ENCODE measurements at regions not wholly inside any gene's neighbourhood (a gene's known extent, or its start where the extent isn't known, plus 50 kb on each side); places are given as distances from the start of the nearest gene placed in this dataset.
"Not testable (repeated sequence)": the region's sequence is repeated elsewhere in the genome, so short reads cannot be mapped to it uniquely, and the experiment has no call there.

DNA sequence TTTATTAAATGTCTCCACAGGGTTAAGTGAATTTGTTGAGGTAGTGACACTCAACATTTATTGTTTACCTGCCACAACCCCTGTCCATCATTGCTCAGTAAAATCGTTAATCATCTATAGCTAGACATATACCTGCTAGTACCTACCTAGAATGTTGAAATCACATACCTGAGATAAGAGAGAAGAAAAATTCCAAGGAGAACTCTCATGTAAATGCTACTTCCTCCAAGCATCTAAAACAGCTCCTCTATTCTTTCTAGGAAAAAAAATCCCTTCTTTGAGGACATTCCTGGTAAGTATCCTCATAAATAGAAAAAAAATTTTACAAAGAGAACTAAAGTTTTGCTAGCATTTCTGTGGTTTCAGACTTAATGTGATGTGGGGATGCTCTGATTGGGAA lies 325.1 kb downstream of the DAD1 start:
- no peaks in the 10 kb centered on the region for H3K27me3 ChIP-seq
- DNase-seq, result no peak
- no peaks in the 10 kb centered on the region for H3K36me3 ChIP-seq
- no peaks in the 10 kb centered on the region for H3K9me3 ChIP-seq
- H3K4me3 ChIP-seq, result no peak overlapping the region

DNA sequence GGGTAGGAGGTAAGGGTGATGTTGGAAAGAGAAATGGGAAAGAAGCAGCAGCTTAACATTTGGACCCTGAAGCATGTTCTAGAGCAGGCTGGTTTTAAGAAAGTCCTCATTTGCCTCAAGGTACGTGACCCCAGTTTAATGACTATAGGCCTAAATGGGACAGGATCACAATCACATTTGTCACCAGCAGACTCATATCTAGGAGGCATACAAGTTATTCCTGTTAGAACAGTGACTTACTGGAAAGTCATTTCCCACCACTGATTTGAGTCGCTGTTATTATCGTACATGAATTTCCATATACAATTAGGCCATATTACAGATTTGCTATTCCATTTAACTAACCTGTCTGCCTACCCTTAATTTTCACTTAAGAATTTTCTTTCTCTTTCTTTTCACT lies 326.1 kb downstream of the DAD1 start:
- Histone ChIP-seq H3K4me3 (no peak overlapping the region), H3K27me3 (no peaks in the 10 kb centered on the region), H3K9me3 (no peaks in the 10 kb centered on the region), H3K36me3 (no peaks in the 10 kb centered on the region)
- DNase-seq, result no peak

DNA sequence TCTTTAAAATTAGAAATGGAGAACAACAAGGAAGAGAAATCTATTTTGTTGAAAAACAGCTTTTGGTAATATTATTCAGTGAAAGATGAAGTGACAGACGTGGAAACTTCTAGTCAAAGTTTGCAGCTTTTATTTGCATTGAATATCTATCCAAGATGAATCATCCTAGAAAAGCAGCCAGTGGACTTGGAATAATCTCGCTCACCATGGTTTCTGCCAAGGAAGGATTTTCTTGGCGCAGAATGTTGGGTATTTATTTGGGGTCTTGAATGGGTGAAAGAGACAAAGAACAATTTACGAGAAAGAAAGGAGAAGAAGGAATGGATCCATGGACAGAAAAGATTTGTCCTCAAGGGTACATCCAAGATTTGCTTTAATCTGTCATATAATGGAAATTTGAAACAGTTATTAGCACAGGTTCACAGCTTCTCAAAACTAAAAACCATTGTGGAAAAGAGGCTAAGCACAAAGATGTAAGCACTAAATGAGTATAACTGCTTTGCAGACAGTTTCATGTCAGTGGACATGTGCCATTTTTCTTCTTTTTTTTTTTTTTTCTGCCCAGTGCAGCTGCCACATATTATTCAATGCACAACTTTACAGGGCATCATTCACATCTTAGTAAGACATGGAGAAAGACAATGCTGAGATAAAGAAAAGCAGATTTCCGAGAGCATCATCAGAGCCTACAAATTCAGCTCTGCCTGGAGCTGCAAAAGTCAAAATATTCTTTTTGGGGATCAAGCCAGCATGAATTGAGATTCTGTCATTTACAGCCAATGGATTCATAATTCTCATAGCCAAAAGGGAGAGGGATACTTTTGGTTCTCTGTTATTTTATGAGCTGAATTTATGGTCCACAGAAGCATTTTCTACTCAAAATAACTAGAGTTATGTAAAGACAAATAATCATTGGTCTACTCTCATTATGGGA lies 333.7 kb downstream of the DAD1 start:
- Histone ChIP-seq H3K36me3 (no peaks in the 10 kb centered on the region), H3K27me3 (no peaks in the 10 kb centered on the region)
- DNase-seq, result no peak

DNA sequence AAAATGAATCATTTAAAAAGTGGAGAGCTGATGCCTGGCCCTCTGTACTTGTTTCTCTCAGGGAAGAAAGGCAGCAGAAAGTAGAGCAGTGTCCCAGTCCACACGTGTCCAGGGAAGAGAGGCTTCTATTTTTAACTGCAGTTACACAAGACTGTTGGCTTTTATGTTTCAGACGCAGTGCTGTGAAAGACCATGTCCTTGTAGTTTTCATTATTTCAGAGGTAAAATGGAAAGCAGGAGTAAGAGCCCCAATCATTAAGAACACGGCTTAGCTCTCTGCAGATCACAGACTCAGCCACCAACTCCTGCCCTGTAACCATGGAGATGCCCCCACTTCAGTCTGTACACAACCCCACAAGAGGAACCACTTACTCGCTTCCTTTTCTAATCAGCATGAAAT lies 336.3 kb downstream of the DAD1 start:
- Histone ChIP-seq H3K4me3 (no peak overlapping the region), H3K36me3 (no peaks in the 10 kb centered on the region), H3K9me3 (no peaks in the 10 kb centered on the region), H3K27me3 (no peaks in the 10 kb centered on the region)
- DNase-seq, result no peak

More for the DNA sequence above, 333.7 kb downstream of the DAD1 start:
- Histone ChIP-seq H3K4me3 (no peak overlapping the region), H3K9me3 (no peaks in the 10 kb centered on the region)

DNA sequence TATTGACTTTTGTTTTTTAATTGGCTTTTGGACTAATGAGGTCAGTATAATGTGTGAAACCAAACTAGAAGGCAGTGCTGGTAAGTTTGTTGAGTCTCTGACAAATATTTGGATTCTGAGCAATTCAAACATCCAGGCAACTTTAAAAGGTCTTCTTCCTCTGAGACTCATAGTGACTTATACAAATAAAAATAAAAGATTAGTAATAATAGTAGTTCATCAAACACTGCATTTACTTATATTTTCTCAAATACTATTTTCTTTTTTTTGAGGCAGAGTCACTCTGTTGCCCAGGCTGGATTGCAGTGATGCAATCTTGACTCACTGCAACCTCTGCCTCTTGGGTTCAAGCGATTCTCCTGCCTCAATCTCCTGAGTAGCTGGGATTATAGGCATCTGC lies 337.9 kb downstream of the DAD1 start:
- peak; percentile 10 for DNase-seq
- Histone ChIP-seq H3K27me3 (no peaks in the 10 kb centered on the region), H3K9me3 (no peaks in the 10 kb centered on the region), H3K4me3 (no peak overlapping the region), H3K36me3 (no peaks in the 10 kb centered on the region)

DNA sequence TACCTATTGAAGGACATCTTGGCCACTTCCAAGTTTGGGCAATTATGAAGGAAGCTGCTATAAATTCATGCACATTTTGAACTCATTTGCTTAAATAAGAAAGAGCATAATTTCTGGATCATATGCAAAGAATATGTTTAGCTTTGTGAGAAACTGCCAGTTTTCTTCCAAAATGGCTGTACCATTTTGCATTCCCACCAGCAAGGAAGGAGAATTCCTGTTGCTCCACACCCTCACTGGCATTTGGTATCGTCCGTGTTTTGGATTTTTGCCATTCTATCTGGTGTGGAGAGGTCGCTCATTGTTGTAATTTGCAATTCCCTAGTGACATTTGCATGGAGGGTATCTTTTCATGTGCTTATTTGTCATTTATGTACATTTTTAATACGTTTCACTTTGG lies 339.3 kb downstream of the DAD1 start:
- Histone ChIP-seq H3K27me3 (no peaks in the 10 kb centered on the region), H3K4me3 (no peak overlapping the region), H3K9me3 (no peaks in the 10 kb centered on the region), H3K36me3 (no peaks in the 10 kb centered on the region)
- no peak for DNase-seq

DNA sequence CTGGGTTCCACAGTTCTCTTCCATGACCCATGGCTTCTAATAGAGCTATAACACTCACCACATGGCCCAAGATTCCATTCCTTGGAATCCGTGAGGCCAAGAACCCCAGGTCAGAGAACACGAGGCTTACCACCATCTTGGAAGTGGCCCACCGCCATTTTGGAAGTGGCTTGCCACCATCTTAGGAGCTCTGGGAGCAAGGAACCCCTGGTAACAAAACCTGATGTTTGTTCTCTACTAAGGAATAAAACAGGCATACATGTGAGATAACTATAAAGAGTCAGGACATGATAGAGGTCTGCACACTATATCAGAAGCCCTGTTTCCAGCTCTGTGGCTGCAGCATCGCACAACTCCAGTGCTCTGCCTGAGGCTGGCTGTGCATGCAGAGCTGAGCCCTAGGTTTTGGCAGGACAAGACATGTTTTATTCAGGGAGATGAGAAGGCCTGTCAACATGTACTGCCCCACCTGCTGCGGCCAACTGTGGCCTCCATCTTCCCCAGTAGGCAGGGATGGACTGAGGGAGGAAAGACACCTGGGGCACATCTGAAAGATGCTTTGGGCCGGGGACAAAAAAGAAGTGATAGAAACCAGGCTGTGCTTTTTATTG lies 344.9 kb downstream of the DAD1 start:
- no peak for DNase-seq
- Histone ChIP-seq H3K36me3 (no peaks in the 10 kb centered on the region), H3K9me3 (no peaks in the 10 kb centered on the region), H3K4me3 (no peak overlapping the region), H3K27me3 (no peaks in the 10 kb centered on the region)

DNA sequence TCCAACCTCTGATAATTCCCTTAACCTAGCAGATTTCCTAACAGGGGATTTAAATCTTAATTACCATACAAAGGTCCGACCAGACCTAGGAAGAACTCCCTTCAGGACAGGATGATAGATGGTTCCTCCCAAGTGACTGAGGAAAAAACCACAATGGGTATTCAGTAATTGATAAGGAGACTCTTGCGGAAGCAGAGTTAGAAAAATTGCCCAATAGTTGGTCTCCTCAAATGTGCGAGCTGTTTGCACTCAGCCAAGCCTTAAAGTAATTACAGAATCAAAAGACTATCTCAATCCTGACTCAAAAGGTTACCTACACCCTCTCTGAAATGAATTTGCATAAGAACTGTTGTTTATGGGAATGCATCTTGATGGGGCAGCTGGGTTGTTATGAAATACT lies 350.7 kb downstream of the DAD1 start:
- not testable (repeated sequence) for DNase-seq, H3K9me3 ChIP-seq, H3K4me3 ChIP-seq, H3K27me3 ChIP-seq, H3K36me3 ChIP-seq

DNA sequence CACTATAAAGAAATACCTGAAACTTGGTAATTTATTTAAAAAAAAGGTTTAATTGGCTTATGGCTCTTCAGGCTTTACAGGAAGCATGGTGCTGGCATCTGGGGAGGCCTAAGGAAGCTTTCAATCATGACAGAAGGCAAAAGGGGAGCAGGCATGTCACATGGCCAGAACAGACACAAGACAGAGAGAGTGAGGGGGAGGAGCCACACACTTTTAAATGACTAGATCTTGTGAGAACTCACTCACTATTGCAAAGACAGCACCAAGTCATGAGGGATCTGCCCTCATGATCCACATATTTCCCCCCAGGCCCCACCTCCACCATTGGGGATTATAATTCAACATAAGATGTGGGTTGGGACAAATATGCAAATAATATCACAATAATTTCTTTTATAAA lies 355.6 kb downstream of the DAD1 start:
- H3K9me3 ChIP-seq, result no peaks in the 10 kb centered on the region

DNA sequence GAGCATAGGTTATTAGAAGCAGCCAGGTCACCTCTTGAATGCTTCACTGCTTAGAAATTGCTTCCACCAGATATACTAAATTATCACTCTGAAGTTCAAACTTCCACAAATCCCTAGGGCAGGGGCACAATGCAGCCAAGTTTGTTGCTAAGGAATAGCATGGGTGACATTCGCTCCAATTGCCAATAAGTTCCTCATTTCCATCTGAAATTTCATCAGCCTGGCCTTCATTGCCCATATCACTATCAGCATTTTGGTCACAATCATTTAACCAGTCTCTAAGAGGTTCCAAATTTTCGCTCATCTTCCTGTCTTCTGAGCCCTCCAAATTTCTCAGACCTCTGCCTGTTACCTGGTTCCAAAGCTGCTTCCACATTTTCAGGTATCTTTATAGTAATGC lies 356.1 kb downstream of the DAD1 start:
- DNase-seq, result no peak
- H3K4me3 ChIP-seq, result no peak overlapping the region
- no peaks in the 10 kb centered on the region for H3K27me3 ChIP-seq

More for the DNA sequence above, 355.6 kb downstream of the DAD1 start:
- no peak for DNase-seq
- no peak overlapping the region for H3K4me3 ChIP-seq
- no peaks in the 10 kb centered on the region for H3K27me3 ChIP-seq
- H3K36me3 ChIP-seq, result no peaks in the 10 kb centered on the region

DNA sequence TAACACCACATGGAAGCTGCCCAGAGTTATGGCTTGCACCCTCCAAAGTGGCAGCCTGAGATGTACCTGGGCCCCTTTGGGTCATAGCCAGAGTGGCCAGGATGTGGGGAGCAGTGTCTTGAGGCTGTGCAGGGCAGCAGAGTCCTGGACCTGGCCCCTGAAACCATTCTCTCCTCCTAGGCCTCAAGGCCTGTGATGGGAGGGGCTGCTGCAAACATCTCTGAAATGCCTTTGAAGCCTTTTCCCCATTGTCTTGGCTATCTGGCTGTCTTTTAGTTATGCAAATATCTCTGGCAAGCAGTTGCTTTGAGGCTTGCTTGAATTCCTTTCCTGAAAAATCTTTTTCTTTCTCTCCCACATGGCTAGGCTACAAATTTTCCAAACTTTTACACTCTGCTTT lies 356.5 kb downstream of the DAD1 start:
- no peak overlapping the region for H3K4me3 ChIP-seq
- H3K27me3 ChIP-seq, result no peaks in the 10 kb centered on the region
- H3K9me3 ChIP-seq, result no peaks in the 10 kb centered on the region
- no peaks in the 10 kb centered on the region for H3K36me3 ChIP-seq
- DNase-seq, result no peak

More for the DNA sequence above, 356.1 kb downstream of the DAD1 start:
- Histone ChIP-seq H3K36me3 (no peaks in the 10 kb centered on the region), H3K9me3 (no peaks in the 10 kb centered on the region)

DNA sequence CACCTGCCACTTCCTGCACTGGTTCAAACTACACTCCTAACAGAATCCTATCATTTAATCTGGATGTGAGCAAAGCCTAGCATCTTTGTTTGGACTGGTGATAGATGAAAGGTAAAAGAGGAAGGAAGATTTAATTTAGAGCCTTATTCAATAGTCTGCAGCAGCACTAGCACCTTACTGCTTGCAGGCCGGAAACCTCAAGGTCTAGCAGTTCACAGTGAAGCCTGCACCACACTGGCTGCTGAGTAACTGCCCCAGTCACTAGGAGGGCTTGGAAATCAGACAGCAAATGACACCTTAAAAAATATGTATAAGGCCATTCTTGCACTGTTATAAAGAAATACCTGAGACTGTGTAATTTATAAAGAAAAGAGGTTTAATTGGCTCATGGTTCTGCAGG lies 358.0 kb downstream of the DAD1 start:
- H3K4me3 ChIP-seq, result no peak overlapping the region
- H3K36me3 ChIP-seq, result no peaks in the 10 kb centered on the region
- no peaks in the 10 kb centered on the region for H3K9me3 ChIP-seq
- DNase-seq, result no peak
- H3K27me3 ChIP-seq, result no peaks in the 10 kb centered on the region

DNA sequence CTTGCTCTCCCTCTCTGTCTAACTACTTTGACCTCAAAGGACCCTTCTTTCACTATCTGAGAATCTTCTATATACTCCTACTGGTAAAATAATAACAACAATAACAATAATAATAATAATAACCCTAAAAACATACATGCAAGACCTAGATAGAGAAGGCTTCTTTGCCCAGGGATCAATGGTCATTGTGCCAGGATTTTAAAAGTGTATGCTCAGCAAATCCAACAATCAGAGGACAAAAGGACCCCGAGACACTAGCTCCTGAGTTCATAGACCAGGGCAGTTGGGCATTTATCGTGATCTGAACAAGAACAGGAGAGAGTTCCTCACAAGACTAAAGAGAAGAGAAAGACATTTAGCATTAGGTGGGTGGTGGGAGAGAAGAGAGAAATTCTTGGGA lies 358.5 kb downstream of the DAD1 start:
- H3K9me3 ChIP-seq, result no peaks in the 10 kb centered on the region
- no peak for DNase-seq
- H3K4me3 ChIP-seq, result no peak overlapping the region
- no peaks in the 10 kb centered on the region for H3K36me3 ChIP-seq
- no peaks in the 10 kb centered on the region for H3K27me3 ChIP-seq

DNA sequence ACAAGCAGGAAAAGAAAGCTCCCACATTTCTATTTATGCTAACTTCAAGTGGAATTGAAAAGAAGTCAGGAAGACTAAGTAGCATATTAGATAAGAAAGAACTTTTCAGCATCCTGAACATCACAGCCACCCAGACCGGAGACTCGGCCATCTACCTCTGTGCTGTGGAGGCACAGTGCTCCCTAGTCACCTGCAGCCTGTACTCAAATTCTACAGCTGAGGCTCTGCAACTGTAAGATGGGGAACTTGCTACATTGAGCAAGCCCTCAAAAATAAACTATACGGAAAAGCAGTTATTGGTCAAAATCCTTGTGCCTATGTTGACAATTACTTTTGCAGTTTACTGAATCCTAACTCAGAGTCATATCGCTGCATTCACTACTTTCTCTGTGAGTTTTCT lies 361.9 kb downstream of the DAD1 start:
- Histone ChIP-seq H3K4me3 (no peak overlapping the region), H3K27me3 (no peaks in the 10 kb centered on the region), H3K36me3 (no peaks in the 10 kb centered on the region), H3K9me3 (no peaks in the 10 kb centered on the region)
- DNase-seq, result no peak

DNA sequence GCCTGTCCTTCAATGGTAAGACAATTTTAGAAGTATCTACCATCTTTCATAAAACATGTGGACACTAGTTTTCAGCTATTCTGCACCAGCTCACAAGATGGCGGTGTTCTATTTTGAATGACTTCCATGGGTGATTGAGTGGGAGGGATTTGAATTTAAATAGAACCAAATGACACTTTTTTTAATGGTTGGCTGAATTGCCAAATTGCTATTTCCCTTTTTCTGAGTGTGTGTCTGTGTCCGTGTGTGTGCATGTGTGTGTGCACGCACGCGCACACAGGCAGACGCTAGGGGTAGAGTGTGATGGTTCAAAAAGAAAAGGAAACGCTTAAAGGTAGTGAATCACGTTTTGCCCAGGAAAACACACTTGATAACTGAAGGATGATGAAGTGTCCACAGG lies 362.6 kb downstream of the DAD1 start:
- Histone ChIP-seq H3K4me3 (no peak overlapping the region), H3K36me3 (no peaks in the 10 kb centered on the region), H3K9me3 (no peaks in the 10 kb centered on the region), H3K27me3 (no peaks in the 10 kb centered on the region; the same call in 1 of the 2 replicates)
- DNase-seq, result no peak

DNA sequence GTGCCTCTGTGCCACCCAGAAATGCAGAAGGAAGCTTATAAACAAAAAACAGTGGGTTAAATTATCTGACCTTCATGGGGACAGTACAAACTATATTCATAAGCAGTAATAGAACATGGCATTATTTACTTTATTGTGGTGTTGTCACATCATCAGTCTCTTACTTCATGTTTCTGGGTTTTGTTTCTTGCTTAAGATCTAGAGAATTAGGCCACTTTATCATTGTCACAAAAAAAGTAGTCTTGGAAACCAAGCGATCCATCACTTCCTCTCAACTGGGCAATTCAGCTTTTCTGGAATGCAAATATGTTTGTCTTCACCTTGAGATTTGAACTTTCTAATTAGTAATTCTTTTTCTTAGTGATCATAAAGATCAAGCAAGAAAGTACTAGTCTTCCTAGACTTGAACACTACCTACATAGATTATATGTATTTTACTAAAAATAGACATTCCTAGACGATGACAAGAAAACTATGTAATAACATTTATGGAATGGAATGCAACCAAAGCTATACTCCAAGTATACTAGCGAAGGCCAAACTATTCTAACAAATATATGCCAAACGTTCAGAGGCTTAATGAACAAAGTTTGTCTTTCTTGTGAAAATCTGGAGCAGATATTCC lies 363.4 kb downstream of the DAD1 start:
- no peaks in the 10 kb centered on the region for H3K36me3 ChIP-seq
- H3K9me3 ChIP-seq, result no peaks in the 10 kb centered on the region
- DNase-seq, result no peak
- no peaks in the 10 kb centered on the region; the same call in 1 of the 2 replicates for H3K27me3 ChIP-seq
- H3K4me3 ChIP-seq, result no peak overlapping the region

DNA sequence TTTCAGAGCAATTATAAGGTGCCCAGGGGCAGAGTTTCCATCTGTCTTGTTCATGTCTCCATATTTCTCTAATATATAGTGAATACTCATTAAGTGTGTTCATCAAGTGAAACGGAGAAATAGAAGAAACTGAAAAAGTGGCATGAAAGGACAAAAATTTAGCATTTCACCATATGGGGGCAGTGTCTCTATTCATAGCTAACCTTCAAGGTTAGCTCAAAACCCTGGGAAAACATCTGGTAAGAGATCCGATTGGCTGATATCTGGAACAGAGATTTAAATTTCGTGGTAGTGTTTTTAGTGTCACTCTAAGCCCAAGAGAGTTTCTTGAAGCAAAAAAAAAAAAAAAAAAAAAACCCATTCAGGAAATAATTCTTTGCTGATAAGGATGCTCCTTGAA lies 367.5 kb downstream of the DAD1 start:
- Histone ChIP-seq H3K27me3 (no peaks in the 10 kb centered on the region; the same call in 1 of the 2 replicates), H3K4me3 (no peak overlapping the region), H3K9me3 (no peaks in the 10 kb centered on the region), H3K36me3 (no peaks in the 10 kb centered on the region)
- DNase-seq, result no peak
